GM15510 (cell line): ENCODE measurements at regions not wholly inside any gene's neighbourhood (a gene's known extent, or its start where the extent isn't known, plus 50 kb on each side); places are given as distances from the start of the nearest gene placed in this dataset.
A peak's percentile ranks its signal among the peaks of the same experiment; 100 is the strongest.

Experiments used
- POLR2A ChIP-seq: IDR thresholded peaks from 3 replicates; pipeline ENCODE4 v1.6.1; 2011; ENCODE audit warnings: borderline replicate concordance; ENCODE audit not compliant: insufficient read length; ENCODE audit errors: extremely low read depth

GRCh38 chr9:89684218-89684617, 79.4 kb downstream of the GADD45G start:
- TF ChIP-seq POLR2A: no peak

- no peak for TF ChIP-seq POLR2A
Observed at GRCh38 chr9:89684912-89685636, 80.3 kb downstream of the GADD45G start.

- no peak for TF ChIP-seq POLR2A
Observed at GRCh38 chr9:89685698-89686097, 80.9 kb downstream of the GADD45G start.

GRCh38 chr9:89686126-89686525, 81.3 kb downstream of the GADD45G start:
- TF ChIP-seq POLR2A: no peak

GRCh38 chr9:89686621-89687020, 81.8 kb downstream of the GADD45G start:
- TF ChIP-seq POLR2A: no peak

- TF ChIP-seq POLR2A: no peak
Observed at GRCh38 chr9:89687188-89687587, 82.4 kb downstream of the GADD45G start.

GRCh38 chr9:89687848-89688247, 83.0 kb downstream of the GADD45G start:
- no peak for TF ChIP-seq POLR2A

- TF ChIP-seq POLR2A: no peak
Observed at GRCh38 chr9:89690334-89690912, 85.6 kb downstream of the GADD45G start.

GRCh38 chr9:89695441-89695891, 90.7 kb downstream of the GADD45G start:
- TF ChIP-seq POLR2A: no peak

GRCh38 chr9:89696780-89697179, 92.0 kb downstream of the GADD45G start:
- no peak for TF ChIP-seq POLR2A

- no peak for TF ChIP-seq POLR2A
Observed at GRCh38 chr9:89697553-89697952, 92.7 kb downstream of the GADD45G start.

GRCh38 chr9:89698411-89699005, 93.7 kb downstream of the GADD45G start:
- TF ChIP-seq POLR2A: no peak

GRCh38 chr9:89699646-89700045, 94.8 kb downstream of the GADD45G start:
- TF ChIP-seq POLR2A: no peak

GRCh38 chr9:89701221-89701798, 96.5 kb downstream of the GADD45G start:
- TF ChIP-seq POLR2A: peak; percentile 17

- no peak for TF ChIP-seq POLR2A
Observed at GRCh38 chr9:89702401-89702800, 97.6 kb downstream of the GADD45G start.
